GM18505 (cell line): ENCODE measurements at regions not wholly inside any gene's neighbourhood (a gene's known extent, or its start where the extent isn't known, plus 50 kb on each side); places are given as distances from the start of the nearest gene placed in this dataset.

Experiments used
- ATAC-seq: cut with Tn5 transposase; IDR thresholded peaks from one replicate; pipeline ENCODE4 v1.9.1; 2021; ENCODE audit not compliant: unreplicated experiment
- POLR2A ChIP-seq: IDR thresholded peaks from 4 replicates; pipeline ENCODE4 v1.6.1; 2011; ENCODE audit warnings: borderline replicate concordance; ENCODE audit not compliant: insufficient read depth, insufficient read length; ENCODE audit errors: extremely low read depth

- TF ChIP-seq POLR2A = no peak
- no peak for ATAC-seq
Measured at GRCh38 chr9:107647611-107648010, 158.0 kb upstream of the KLF4 start.

GRCh38 chr9:107647141-107647540, 157.6 kb upstream of the KLF4 start:
- no peak for TF ChIP-seq POLR2A
- ATAC-seq = no peak

- no peak for TF ChIP-seq POLR2A
- ATAC-seq = no peak
Measured at GRCh38 chr9:107645464-107645833, 155.9 kb upstream of the KLF4 start.

- no peak for TF ChIP-seq POLR2A
- ATAC-seq = no peak
Measured at GRCh38 chr9:107644733-107645463, 155.3 kb upstream of the KLF4 start.

GRCh38 chr9:107639426-107639825, 149.9 kb upstream of the KLF4 start:
- no peak for TF ChIP-seq POLR2A
- no peak for ATAC-seq

GRCh38 chr9:107638521-107639310, 149.1 kb upstream of the KLF4 start:
- no peak for ATAC-seq
- no peak for TF ChIP-seq POLR2A

- TF ChIP-seq POLR2A = no peak
- no peak for ATAC-seq
Measured at GRCh38 chr9:107637421-107638420, 148.2 kb upstream of the KLF4 start.

- no peak for TF ChIP-seq POLR2A
- ATAC-seq = no peak
Measured at GRCh38 chr9:107636571-107637381, 147.2 kb upstream of the KLF4 start.

GRCh38 chr9:107635803-107636174, 146.2 kb upstream of the KLF4 start:
- TF ChIP-seq POLR2A = no peak
- ATAC-seq = no peak

- ATAC-seq = no peak
- TF ChIP-seq POLR2A = no peak
Measured at GRCh38 chr9:107635101-107635802, 145.7 kb upstream of the KLF4 start.

GRCh38 chr9:107633406-107633805, 143.8 kb upstream of the KLF4 start:
- ATAC-seq = no peak
- TF ChIP-seq POLR2A = no peak

- no peak for TF ChIP-seq POLR2A
- no peak for ATAC-seq
Measured at GRCh38 chr9:107632661-107633060, 143.1 kb upstream of the KLF4 start.
